Testis (tissue), 2 donors: ENCODE measurements at regions not wholly inside any gene's neighbourhood (a gene's known extent, or its start where the extent isn't known, plus 50 kb on each side); places are given as distances from the start of the nearest gene placed in this dataset.
"Not testable (repeated sequence)": the region's sequence is repeated elsewhere in the genome, so short reads cannot be mapped to it uniquely, and the experiment has no call there.

Experiments
- DNase-seq: peaks from one replicate; pipeline ENCODE4 v3.0.0-alpha.2; 2019
- H3K27ac ChIP-seq, 2 donors: fragments of 200-600 bp; sonication (generic); one replicate each; pipeline ENCODE4 v1.5.1; 2019
- H3K27me3 ChIP-seq: fragments of 200-600 bp; sonication (generic); one replicate; pipeline ENCODE4 v1.5.1; 2019
- H3K36me3 ChIP-seq: fragments of 200-600 bp; sonication (generic); one replicate; pipeline ENCODE4 v1.5.1; 2017; ENCODE audit warnings: low read depth; ENCODE audit errors: missing control alignments
- H3K4me1 ChIP-seq: fragments of 200-600 bp; sonication (generic); one replicate; pipeline ENCODE4 v1.5.1; 2019
- H3K4me3 ChIP-seq, 2 donors: fragments of 200-600 bp; sonication (generic); one replicate each; pipeline ENCODE4 v1.5.1; 2017 to 2019
- H3K9me3 ChIP-seq: fragments of 200-600 bp; sonication (generic); one replicate; pipeline ENCODE4 v1.5.1; 2017
- POLR2A ChIP-seq: fragments of 450-650 bp; IDR thresholded peaks from one replicate; pipeline ENCODE4 v1.6.1; 2017; ENCODE audit warnings: antibody characterized with exemption, mild to moderate bottlenecking, moderate library complexity
- WGBS, 2 donors: methylation state at CpG; one replicate each; pipeline ENCODE4 v1.1.5; 2018; 5-methylcytosine and 5-hydroxymethylcytosine counted together
- intact Hi-C: fragments of 100-400 bp; cut with DNase I; formaldehyde crosslinking; loops from one replicate; pipeline ENCODE4 v1.15.1; 2023; ENCODE audit warnings: low total_unique reads
- TF ChIP-seq, protein P1 (sequence below), 3 experiments: fragments of 450-650 bp in 2 of 3; fragments of 200-600 bp in 1 of 3; sonication (generic) in 1 of 3; IDR thresholded peaks; one replicate each; pipeline ENCODE4 v1.5.1; 2016 to 2019; ENCODE audit warnings: antibody characterized with exemption in 3 of 3, mild to moderate bottlenecking in 2 of 3, moderate library complexity in 1 of 3

DNA sequence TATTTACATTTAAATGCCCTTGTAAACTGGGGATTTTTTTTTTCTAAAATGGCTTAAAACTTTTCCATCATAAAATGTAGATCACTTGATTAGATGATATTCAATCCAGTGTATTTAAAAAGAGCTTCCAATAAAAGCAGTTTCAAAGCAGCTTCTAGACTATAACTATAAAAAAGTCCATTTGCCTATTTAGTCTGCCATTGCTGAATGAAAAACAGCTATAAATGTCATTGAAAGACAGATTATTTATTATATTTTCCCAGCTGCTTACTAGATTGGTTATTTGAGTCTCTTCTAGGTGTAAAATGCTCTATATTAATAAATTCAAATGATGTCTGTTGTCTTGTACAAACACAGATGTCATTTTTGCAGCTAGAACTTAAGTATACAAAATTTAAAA is 414.8 kb downstream of the RMST start:
- Histone ChIP-seq H3K4me1 (no peaks in the 10 kb centered on the region), H3K27me3 (no peaks in the 10 kb centered on the region), H3K36me3 (no peaks in the 10 kb centered on the region), H3K4me3 (no peak overlapping the region), H3K27ac (no peak overlapping the region), H3K9me3 (no peaks in the 10 kb centered on the region)
- intact Hi-C loops, result no loop called here
- no peak for DNase-seq
- TF ChIP-seq, protein P1, sequence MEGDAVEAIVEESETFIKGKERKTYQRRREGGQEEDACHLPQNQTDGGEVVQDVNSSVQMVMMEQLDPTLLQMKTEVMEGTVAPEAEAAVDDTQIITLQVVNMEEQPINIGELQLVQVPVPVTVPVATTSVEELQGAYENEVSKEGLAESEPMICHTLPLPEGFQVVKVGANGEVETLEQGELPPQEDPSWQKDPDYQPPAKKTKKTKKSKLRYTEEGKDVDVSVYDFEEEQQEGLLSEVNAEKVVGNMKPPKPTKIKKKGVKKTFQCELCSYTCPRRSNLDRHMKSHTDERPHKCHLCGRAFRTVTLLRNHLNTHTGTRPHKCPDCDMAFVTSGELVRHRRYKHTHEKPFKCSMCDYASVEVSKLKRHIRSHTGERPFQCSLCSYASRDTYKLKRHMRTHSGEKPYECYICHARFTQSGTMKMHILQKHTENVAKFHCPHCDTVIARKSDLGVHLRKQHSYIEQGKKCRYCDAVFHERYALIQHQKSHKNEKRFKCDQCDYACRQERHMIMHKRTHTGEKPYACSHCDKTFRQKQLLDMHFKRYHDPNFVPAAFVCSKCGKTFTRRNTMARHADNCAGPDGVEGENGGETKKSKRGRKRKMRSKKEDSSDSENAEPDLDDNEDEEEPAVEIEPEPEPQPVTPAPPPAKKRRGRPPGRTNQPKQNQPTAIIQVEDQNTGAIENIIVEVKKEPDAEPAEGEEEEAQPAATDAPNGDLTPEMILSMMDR (IDR thresholded peaks at IDR 0.05), result no peak
- TF ChIP-seq POLR2A, result no peak

DNA sequence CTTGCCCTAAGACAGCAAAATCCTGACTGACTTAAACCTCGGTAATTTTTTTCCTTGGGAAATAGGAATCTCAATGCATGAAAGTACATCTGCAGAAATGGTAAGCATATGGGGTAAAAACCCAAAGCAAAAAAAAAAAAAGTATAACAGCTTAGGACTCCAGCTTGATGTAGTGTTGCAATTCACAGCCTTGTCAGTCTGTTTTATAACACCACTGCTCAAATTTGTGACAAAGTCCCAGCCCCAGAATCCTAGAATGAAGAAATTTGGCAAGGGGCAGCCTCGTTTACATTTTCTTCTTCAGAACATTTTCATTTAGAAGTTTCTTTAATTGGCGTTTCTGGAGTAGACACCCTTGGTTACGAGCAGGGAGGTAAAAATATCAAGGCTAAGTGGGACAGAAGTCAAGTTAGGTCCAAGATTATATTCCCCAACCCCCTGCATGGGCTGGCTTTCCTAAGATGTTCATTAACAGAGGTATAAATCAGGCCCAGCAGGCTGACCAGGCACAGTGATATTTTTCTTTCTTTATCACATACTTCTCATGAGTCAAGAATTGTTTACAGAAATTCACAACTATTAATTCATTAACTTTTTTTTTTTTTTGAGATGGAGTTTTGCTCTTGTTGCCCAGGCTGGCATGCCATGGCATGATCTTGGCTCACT is 424.0 kb downstream of the RMST start:
- 48 to 51% methylated on average over 4 of the region's 4 CpGs for WGBS, 2 donors
- no peak for DNase-seq
- Histone ChIP-seq H3K4me3 (no peak overlapping the region), H3K9me3 (no peaks in the 10 kb centered on the region), H3K4me1 (no peaks in the 10 kb centered on the region), H3K27me3 (no peaks in the 10 kb centered on the region), H3K27ac (no peak overlapping the region), H3K36me3 (no peaks in the 10 kb centered on the region)
- TF ChIP-seq, protein P1 (IDR thresholded peaks at IDR 0.05), result no peak
- no peak for TF ChIP-seq POLR2A
- intact Hi-C loops, result no loop called here

DNA sequence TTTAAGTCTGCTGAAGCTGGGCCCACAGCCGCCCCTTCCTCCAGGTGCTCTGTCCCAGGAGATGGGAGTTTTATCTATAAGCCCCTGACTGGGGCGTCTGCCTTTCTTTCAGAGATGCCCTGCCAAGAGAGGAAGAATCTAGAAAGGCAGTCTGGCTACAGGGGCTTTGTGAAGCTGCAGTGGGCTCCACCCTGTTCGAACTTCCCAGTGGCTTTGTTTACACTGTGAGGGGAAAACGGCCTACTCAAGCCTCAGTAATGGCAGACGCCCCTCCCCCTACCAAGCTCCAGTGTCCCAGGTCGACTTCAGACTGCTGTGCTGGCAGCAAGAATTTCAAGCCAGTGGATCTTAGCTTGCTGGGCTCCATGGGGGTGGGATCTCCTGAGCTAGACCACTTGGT is 435.3 kb downstream of the RMST start:
- intact Hi-C loops, H3K4me1 ChIP-seq, H3K27ac ChIP-seq, H3K36me3 ChIP-seq, H3K9me3 ChIP-seq, DNase-seq, H3K4me3 ChIP-seq, H3K27me3 ChIP-seq: not testable (repeated sequence)
- 69 to 75% methylated on average over 6 of the region's 6 CpGs for WGBS, 2 donors

DNA sequence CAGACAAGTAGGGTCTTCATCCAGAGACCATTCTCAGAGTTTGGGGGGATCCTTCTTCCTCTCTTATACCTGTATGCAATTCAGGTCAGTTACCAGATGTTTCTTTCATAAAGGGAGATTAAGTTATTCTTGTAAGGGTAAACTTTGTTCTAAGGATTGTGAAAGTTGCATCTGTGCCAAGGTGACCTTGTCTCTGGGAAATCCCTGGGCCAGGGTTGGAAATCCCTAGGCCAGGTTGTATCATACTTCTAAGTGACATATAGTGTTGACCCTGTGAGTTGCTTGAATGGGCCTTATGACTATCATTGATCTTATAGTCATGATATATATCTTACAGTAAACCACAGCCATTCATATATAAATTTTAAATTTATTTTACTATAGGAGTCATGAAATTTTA is 436.9 kb downstream of the RMST start:
- no peak overlapping the region for H3K4me3 ChIP-seq
- no peaks in the 10 kb centered on the region for H3K4me1 ChIP-seq
- no peaks in the 10 kb centered on the region for H3K9me3 ChIP-seq
- TF ChIP-seq POLR2A, result no peak
- TF ChIP-seq, protein P1 (IDR thresholded peaks at IDR 0.05), result no peak
- H3K27ac ChIP-seq, result no peak overlapping the region
- no peaks in the 10 kb centered on the region for H3K27me3 ChIP-seq
- intact Hi-C loops, result no loop called here
- DNase-seq, result no peak
- H3K36me3 ChIP-seq, result no peaks in the 10 kb centered on the region

DNA sequence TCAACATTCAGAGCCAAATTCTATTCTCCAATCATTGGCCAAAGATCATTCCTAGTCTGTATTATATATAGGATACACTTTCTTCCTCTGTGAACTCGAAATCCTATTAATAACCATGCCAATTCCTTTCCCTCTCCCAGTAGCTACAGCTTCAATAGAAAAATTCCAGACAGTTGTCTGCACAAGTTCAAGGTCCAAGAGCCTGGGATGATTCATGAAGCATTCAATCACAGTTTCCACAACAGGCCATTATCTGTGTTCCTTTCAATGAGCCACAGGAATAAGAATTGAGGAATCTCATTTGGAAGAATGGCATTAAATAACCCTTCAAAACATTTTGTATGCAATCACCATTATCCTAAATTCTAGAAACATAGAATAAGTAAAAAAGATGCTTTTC is 437.4 kb downstream of the RMST start:
- intact Hi-C loops, result no loop called here
- no peak for TF ChIP-seq POLR2A
- TF ChIP-seq, protein P1 (IDR thresholded peaks at IDR 0.05), result no peak
- H3K36me3 ChIP-seq, result no peaks in the 10 kb centered on the region
- 53 to 58% methylated on average over 1 of the region's 1 CpG for WGBS, 2 donors
- H3K27me3 ChIP-seq, result no peaks in the 10 kb centered on the region
- H3K4me1 ChIP-seq, result no peaks in the 10 kb centered on the region
- H3K9me3 ChIP-seq, result no peaks in the 10 kb centered on the region
- no peak for DNase-seq
- no peak overlapping the region for H3K4me3 ChIP-seq
- no peak overlapping the region for H3K27ac ChIP-seq
